HG03571 (cell line): ENCODE measurements at regions not wholly inside any gene's neighbourhood (a gene's known extent, or its start where the extent isn't known, plus 50 kb on each side); places are given as distances from the start of the nearest gene placed in this dataset.

ENCODE experiments used
- ATAC-seq: cut with Tn5 transposase; IDR thresholded peaks from one replicate; pipeline ENCODE4 v1.9.1; 2021; ENCODE audit not compliant: unreplicated experiment

- no peak for ATAC-seq
Observed at GRCh38 chr10:110396284-110396651, 91.5 kb upstream of the SMNDC1 start.

- no peak for ATAC-seq
Observed at GRCh38 chr10:110397856-110398255, 93.1 kb upstream of the SMNDC1 start.

GRCh38 chr10:110398419-110399105, 93.8 kb upstream of the SMNDC1 start:
- ATAC-seq, result no peak

GRCh38 chr10:110399106-110399964, 94.6 kb upstream of the SMNDC1 start:
- ATAC-seq, result no peak

- no peak for ATAC-seq
Observed at GRCh38 chr10:110399965-110400933, 95.5 kb upstream of the SMNDC1 start.

- ATAC-seq, result no peak
Observed at GRCh38 chr10:110401401-110402076, 96.2 kb upstream of the DUSP5 start.

GRCh38 chr10:110402077-110402416, 95.7 kb upstream of the DUSP5 start:
- ATAC-seq, result no peak

- no peak for ATAC-seq
Observed at GRCh38 chr10:110403593-110403992, 94.1 kb upstream of the DUSP5 start.

- ATAC-seq, result no peak
Observed at GRCh38 chr10:110404413-110404812, 93.3 kb upstream of the DUSP5 start.

GRCh38 chr10:110404825-110405224, 92.9 kb upstream of the DUSP5 start:
- no peak for ATAC-seq

GRCh38 chr10:110405380-110405779, 92.3 kb upstream of the DUSP5 start:
- no peak for ATAC-seq

- no peak for ATAC-seq
Observed at GRCh38 chr10:110407301-110408170, 90.2 kb upstream of the DUSP5 start.

- no peak for ATAC-seq
Observed at GRCh38 chr10:110408203-110408871, 89.4 kb upstream of the DUSP5 start.

GRCh38 chr10:110408943-110409342, 88.8 kb upstream of the DUSP5 start:
- ATAC-seq, result no peak

GRCh38 chr10:110409488-110409887, 88.2 kb upstream of the DUSP5 start:
- no peak for ATAC-seq

GRCh38 chr10:110409926-110410325, 87.8 kb upstream of the DUSP5 start:
- peak; percentile 29 for ATAC-seq

- ATAC-seq, result no peak
Observed at GRCh38 chr10:110410329-110411046, 87.2 kb upstream of the DUSP5 start.

GRCh38 chr10:110411047-110411410, 86.7 kb upstream of the DUSP5 start:
- no peak for ATAC-seq
